BE2C (cell line): ENCODE measurements at regions not wholly inside any gene's neighbourhood (a gene's known extent, or its start where the extent isn't known, plus 50 kb on each side); places are given as distances from the start of the nearest gene placed in this dataset.
"Not testable (repeated sequence)": the region's sequence is repeated elsewhere in the genome, so short reads cannot be mapped to it uniquely, and the experiment has no call there.

Experiments
- DNase-seq: peaks from one replicate; pipeline ENCODE4 v3.0.0-alpha.2; 2020
- H3K27me3 ChIP-seq: fragments of 250-450 bp; sonication (Bioruptor Pico); 2 replicates; pipeline ENCODE4 v1.5.1; 2020; ENCODE audit warnings: mild to moderate bottlenecking
- H3K36me3 ChIP-seq: fragments of 250-450 bp; sonication (Bioruptor Pico); 2 replicates; pipeline ENCODE4 v1.5.1; 2020; ENCODE audit warnings: mild to moderate bottlenecking
- H3K4me1 ChIP-seq: fragments of 250-450 bp; sonication (Bioruptor Pico); 2 replicates; pipeline ENCODE4 v1.5.1; 2020
- H3K4me3 ChIP-seq: 2 replicates; pipeline ENCODE4 v1.5.1; 2011; ENCODE audit warnings: low read depth, low read length
- H3K9me3 ChIP-seq: fragments of 250-450 bp; sonication (Bioruptor Pico); 2 replicates; pipeline ENCODE4 v1.5.1; 2020
- CTCF ChIP-seq: IDR thresholded peaks from 2 replicates; pipeline ENCODE4 v1.5.1; 2012; ENCODE audit warnings: mild to moderate bottlenecking, low read depth, low read length

- H3K4me3 ChIP-seq, result no peak overlapping the region
- no peaks in the 10 kb centered on the region for H3K4me1 ChIP-seq
- no peaks in the 10 kb centered on the region for H3K27me3 ChIP-seq
- no peaks in the 10 kb centered on the region for H3K36me3 ChIP-seq
- no peak for TF ChIP-seq CTCF
- no peak for DNase-seq
- no peaks in the 10 kb centered on the region for H3K9me3 ChIP-seq
Measured at GRCh38 chr12:20004952-20005351, 363.4 kb upstream of the PDE3A start.

- Histone ChIP-seq H3K36me3 (no peaks in the 10 kb centered on the region), H3K4me3 (no peak overlapping the region), H3K27me3 (no peaks in the 10 kb centered on the region), H3K9me3 (no peaks in the 10 kb centered on the region), H3K4me1 (no peaks in the 10 kb centered on the region)
- no peak for TF ChIP-seq CTCF
- DNase-seq, result no peak
Measured at GRCh38 chr12:20006871-20007730, 361.2 kb upstream of the PDE3A start.

- H3K36me3 ChIP-seq, H3K9me3 ChIP-seq, H3K4me3 ChIP-seq, H3K4me1 ChIP-seq, H3K27me3 ChIP-seq, DNase-seq: not testable (repeated sequence)
Measured at GRCh38 chr12:20009965-20010364, 358.4 kb upstream of the PDE3A start.

GRCh38 chr12:20011200-20011599 lies 357.1 kb upstream of the PDE3A start:
- Histone ChIP-seq H3K27me3 (no peaks in the 10 kb centered on the region), H3K36me3 (no peaks in the 10 kb centered on the region), H3K4me3 (no peak overlapping the region), H3K4me1 (no peaks in the 10 kb centered on the region), H3K9me3 (no peaks in the 10 kb centered on the region)
- no peak for DNase-seq
- TF ChIP-seq CTCF, result no peak

- Histone ChIP-seq H3K9me3 (no peaks in the 10 kb centered on the region), H3K36me3 (no peaks in the 10 kb centered on the region), H3K4me1 (no peaks in the 10 kb centered on the region), H3K27me3 (no peaks in the 10 kb centered on the region), H3K4me3 (no peak overlapping the region)
- TF ChIP-seq CTCF, result no peak
- DNase-seq, result no peak
Measured at GRCh38 chr12:20017802-20018201, 350.5 kb upstream of the PDE3A start.

GRCh38 chr12:20018406-20018805 lies 349.9 kb upstream of the PDE3A start:
- H3K4me1 ChIP-seq, result no peaks in the 10 kb centered on the region
- H3K4me3 ChIP-seq, result no peak overlapping the region
- no peak for DNase-seq
- no peak for TF ChIP-seq CTCF
- no peaks in the 10 kb centered on the region for H3K9me3 ChIP-seq
- H3K27me3 ChIP-seq, result no peaks in the 10 kb centered on the region
- no peaks in the 10 kb centered on the region for H3K36me3 ChIP-seq
